ENCODE measurements at regions not wholly inside any gene's neighbourhood (a gene's known extent, or its start where the extent isn't known, plus 50 kb on each side); places are given as distances from the start of the nearest gene placed in this dataset.

DNA sequence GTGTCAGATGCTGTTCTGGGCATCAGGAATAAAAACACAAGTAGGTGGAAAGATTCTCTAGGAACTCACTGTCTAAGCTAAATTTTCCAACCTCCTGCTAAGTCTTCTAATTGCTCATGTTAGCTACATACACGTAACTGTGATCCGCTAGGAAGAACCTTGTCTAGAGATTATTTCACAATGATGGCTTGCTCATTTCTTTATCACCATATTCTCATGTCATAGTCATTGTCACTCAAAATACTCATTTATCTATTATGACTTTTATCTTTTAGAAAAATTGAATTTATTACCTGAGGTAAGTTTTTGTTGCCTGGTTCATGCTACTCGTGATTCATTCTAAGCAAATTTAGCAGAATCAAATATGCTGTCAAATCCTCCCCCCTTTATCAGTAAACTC lies 1402.4 kb upstream of the FLRT2 start:
- DNase-seq: no peak
- TF ChIP-seq POLR2A (IDR thresholded peaks at IDR 0.05; ENCODE audit: low read length): no peak
- no peak for TF ChIP-seq GATA1 (IDR thresholded peaks at IDR 0.05; ENCODE audit: low read depth, low read length)

DNA sequence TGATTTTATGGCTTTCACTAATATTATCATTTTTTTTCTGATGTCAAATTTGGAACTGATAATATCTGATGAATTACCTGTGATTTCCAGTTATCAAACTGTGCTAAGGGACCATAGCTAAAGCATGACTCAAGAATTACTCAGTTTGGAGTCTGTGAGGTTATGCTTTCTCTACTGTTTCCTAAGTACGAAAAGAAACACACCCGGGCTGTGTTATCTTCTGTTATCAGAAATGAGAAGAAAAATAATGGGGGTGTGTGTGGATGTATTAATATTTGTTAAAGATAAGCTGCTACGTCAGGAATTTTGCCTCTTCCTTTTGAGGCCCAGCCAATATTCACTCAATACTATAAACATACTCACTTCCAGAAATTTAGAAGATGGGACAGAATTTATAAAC lies 1401.9 kb upstream of the FLRT2 start:
- DNase-seq: no peak
- no peak for TF ChIP-seq GATA1 (IDR thresholded peaks at IDR 0.05; ENCODE audit: low read depth, low read length)
- TF ChIP-seq POLR2A (IDR thresholded peaks at IDR 0.05; ENCODE audit: low read length): no peak

DNA sequence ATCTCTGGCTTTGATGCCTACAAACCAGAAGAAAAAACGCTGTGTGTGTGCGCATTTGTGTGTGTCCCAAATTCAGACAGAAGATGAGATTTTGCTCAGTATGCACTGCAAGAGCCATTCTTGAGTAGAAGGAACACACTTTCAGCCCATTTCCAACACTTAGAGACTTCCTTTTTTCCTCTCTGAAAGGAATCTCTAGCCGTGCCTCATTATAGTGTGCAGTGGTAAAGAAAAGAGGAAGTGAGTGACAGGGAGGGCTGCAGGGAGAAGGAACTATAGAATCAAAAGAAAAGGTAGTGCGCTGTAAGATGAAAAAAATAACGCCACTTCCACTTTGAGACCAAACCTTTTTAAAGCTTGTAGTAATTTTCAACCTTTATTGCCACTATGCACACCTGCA lies 1400.9 kb upstream of the FLRT2 start:
- TF ChIP-seq POLR2A (IDR thresholded peaks at IDR 0.05; ENCODE audit: low read length) (no peak), GATA1 (IDR thresholded peaks at IDR 0.05; ENCODE audit: low read depth, low read length) (no peak)
- no peak for DNase-seq

DNA sequence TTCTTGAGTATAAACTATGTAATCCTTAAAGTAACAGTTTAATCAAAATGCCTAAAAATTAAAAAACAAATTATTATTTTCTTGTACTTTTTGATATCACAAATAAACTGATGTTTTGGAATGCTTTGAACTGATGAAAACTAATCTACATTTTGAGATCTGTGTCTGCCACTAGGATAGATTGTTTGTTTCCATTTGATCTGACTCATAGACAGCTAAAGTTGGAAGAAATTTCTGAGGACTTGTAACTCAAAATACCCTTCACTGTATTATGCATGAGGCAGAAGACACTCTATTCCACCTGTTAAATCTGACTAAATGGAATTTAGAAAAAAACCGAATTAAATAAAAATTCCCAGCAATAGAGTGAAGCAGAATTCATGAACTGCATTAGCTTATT lies 1400.0 kb upstream of the FLRT2 start:
- TF ChIP-seq GATA1 (IDR thresholded peaks at IDR 0.05; ENCODE audit: low read depth, low read length) (no peak), POLR2A (IDR thresholded peaks at IDR 0.05; ENCODE audit: low read length) (no peak)
- DNase-seq: no peak

DNA sequence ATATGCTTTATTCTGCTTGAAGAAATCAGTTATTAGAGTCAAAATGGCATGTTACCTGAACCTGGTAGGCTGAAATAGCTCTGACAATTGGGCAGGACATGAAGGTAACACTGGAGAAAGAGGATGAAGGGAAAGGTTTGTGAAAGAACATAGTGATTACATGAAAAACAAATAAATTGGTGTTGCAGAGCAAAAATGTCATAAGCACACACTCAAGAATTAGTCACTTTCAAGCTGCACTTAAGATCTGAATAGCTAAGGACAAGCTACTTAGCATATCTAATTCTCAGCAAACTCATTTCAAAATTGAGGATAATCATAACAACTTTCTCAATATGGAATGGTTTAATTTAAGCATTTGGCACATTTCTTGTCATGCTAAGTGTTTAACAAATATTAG lies 1398.0 kb upstream of the FLRT2 start:
- TF ChIP-seq GATA1 (IDR thresholded peaks at IDR 0.05; ENCODE audit: low read depth, low read length) (no peak), POLR2A (IDR thresholded peaks at IDR 0.05; ENCODE audit: low read length) (no peak)
- no peak for DNase-seq

DNA sequence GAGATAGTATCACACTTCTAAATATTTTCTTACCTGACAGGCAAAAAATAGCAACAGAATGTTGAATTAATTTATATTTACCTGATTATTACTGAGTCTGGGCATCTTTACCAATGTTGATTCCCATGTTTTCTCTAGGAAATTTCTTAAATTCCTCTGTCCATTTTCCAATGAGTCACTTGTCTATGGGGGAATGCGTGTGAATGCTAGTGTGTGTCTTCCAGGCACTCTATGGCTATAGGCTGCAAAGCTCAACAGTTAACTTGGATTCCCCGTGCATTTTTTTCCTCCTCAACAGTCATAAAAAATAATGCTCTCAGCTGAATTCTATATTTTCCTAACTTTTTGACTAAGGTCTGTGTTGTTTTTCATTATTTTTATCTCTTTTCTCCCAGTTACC lies 1385.8 kb upstream of the FLRT2 start:
- TF ChIP-seq GATA1 (IDR thresholded peaks at IDR 0.05; ENCODE audit: low read depth, low read length) (no peak), POLR2A (IDR thresholded peaks at IDR 0.05; ENCODE audit: low read length) (no peak)
- DNase-seq: no peak

DNA sequence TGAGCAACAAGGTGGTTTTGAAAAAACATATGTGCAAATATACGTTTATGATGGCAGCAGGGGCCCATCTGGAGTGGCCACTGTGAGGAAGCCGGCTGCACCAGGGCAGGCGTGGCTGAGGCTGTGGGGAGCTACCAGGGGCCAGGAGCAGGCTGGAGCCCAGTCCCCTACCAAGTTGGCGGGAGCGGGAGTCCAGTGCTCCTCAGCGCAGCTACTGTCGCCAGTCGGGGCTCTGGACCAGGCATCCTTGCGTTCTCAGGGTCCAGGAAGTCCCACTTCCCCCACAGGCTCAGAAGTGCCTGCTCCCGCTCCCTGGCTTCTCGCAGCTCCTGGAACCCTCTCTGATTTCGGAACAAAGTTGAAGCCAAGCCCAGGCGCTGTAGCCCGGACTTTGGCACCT lies 1377.5 kb upstream of the FLRT2 start:
- DNase-seq: no peak
- TF ChIP-seq POLR2A (IDR thresholded peaks at IDR 0.05; ENCODE audit: low read length) (no peak), GATA1 (IDR thresholded peaks at IDR 0.05; ENCODE audit: low read depth, low read length) (no peak)

DNA sequence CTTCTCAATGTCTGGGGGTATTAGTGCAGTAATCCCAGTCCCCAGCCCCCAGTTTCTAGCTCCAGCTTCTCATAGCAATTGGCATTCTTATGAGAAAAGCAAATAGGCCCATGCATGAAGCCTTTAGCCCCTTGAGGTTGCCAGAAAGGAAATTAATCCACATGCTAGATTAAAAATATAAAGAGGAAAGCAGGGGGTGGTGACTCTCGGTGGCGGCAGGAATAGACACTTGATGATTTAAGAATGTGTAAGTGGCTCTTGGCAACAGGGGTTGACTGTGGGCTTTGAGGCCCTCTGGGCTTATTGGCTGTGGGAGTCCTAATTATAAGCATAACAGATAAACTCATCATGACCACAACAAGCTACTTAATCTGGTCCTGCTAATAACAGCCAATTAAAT lies 1367.3 kb upstream of the FLRT2 start:
- TF ChIP-seq GATA1 (IDR thresholded peaks at IDR 0.05; ENCODE audit: low read depth, low read length) (no peak), POLR2A (IDR thresholded peaks at IDR 0.05; ENCODE audit: low read length) (no peak)
- DNase-seq: no peak

DNA sequence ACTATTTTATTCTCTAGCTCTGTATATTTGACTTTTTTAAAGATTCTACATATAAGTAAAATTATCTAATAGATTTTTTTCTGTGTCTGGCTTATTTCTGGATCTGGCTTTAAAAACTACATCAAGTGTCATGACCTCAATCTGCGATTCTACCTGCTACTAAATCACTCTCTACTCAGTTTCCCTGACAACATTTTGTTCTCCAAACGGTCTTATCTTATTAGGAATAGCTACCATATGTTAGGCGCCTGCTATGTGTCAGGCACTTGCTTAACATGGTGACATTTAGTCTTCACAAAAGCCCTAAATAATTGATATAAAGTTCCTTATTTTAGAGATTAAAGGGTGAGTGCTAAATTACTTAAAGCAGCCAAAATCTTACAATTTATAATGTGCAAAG lies 1362.9 kb upstream of the FLRT2 start:
- no peak for DNase-seq
- TF ChIP-seq POLR2A (IDR thresholded peaks at IDR 0.05; ENCODE audit: low read length) (no peak), GATA1 (IDR thresholded peaks at IDR 0.05; ENCODE audit: low read depth, low read length) (no peak)

DNA sequence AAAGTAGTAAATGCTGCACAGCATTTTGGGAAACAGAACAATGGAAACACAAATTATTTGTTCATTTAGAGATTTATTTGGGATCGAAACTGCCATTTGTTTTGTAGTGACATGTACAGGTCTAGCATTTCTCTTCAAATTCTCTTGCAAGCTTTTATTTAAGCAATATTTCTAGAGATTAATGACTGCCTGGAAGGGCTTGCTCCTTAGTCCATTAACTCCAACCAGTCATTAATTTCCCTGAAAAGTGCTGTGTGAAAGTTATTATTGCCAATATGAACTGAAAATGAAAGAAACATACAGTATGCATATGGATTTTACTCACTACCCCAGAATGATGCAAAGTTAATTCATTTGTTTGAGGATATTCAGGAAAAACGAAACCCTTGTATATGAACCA lies 1349.6 kb upstream of the FLRT2 start:
- DNase-seq: no peak
- TF ChIP-seq GATA1 (IDR thresholded peaks at IDR 0.05; ENCODE audit: low read depth, low read length) (no peak), POLR2A (IDR thresholded peaks at IDR 0.05; ENCODE audit: low read length) (no peak)

DNA sequence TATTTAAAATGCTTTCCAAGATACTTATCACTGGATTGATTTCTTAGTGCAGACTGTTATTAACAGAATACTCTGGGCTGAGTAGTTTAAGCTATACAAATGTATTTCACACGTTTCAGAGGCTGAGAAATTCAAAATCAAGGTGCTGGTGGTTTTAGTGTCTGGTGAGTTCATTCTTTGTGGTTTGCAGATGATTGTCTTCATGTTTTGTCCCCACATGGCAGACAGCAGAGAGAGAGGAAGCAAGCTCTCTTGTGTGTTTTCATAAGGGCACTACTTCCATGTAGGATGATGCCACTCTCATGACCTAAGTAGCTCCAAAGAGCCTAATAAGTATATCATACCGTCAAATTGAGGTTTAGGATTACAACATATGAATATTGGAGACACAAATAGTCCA lies 1348.9 kb upstream of the FLRT2 start:
- DNase-seq: no peak
- TF ChIP-seq POLR2A (IDR thresholded peaks at IDR 0.05; ENCODE audit: low read length) (no peak), GATA1 (IDR thresholded peaks at IDR 0.05; ENCODE audit: low read depth, low read length) (no peak)

DNA sequence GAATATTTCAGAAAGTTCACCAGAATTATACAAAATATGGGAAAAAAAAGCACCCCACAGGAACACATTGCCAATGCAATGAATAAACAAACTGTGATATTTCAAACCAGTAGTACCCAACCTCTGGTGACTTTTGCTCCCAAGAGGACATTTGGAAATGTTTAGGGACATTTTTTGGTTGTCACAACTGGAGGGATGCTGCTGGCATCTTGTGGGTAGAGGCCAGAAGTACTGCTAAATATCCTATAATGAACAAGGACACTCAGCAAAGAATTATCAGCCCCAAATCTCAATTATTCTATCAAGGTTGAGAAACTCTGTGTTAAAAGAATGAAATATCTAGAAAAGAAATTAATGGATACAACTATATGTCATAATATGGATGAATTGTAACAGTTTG lies 1334.4 kb upstream of the FLRT2 start:
- TF ChIP-seq POLR2A (IDR thresholded peaks at IDR 0.05; ENCODE audit: low read length) (no peak), GATA1 (IDR thresholded peaks at IDR 0.05; ENCODE audit: low read depth, low read length) (no peak)
- DNase-seq: no peak

DNA sequence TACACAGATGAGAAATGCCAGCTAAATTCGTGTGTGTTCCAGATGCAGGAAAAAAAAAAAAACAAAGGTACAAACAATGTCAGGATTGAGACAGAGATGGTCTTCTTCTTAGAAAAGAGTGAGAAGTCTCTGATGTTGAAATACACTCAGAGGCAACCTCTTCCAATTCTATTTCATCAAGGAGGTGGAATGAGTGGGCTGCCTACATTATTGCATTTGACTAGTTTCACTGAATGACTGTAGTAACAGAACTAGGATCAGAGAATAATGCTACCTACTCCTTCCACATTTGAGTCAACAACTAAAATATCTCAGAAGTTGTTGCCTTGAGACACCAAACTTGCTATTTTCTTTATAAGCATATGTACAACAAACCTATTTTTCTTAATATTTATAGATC lies 1332.2 kb upstream of the FLRT2 start:
- no peak for TF ChIP-seq POLR2A (IDR thresholded peaks at IDR 0.05; ENCODE audit: low read length)
- TF ChIP-seq GATA1 (IDR thresholded peaks at IDR 0.05; ENCODE audit: low read depth, low read length): no peak
- DNase-seq: no peak

DNA sequence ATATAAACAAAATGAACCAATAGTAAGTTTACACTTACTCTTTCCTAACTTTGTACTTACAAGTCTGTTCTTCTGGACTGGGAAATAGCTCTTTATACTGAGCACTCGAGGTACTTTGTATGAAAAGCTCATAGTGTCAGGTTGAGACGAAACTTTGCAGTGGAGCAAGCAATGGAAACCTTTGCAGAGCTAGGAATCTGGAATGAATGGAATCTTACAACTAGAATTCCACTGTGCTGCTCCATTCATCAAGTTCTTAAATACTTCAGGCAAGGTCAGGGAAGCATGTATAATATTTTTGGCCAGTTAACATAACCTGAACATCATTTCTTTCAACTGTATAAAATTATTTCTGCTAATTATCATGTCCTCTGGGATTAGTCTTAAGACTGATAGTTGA lies 1327.5 kb upstream of the FLRT2 start:
- TF ChIP-seq POLR2A (IDR thresholded peaks at IDR 0.05; ENCODE audit: low read length) (no peak), GATA1 (IDR thresholded peaks at IDR 0.05; ENCODE audit: low read depth, low read length) (no peak)
- no peak for DNase-seq

DNA sequence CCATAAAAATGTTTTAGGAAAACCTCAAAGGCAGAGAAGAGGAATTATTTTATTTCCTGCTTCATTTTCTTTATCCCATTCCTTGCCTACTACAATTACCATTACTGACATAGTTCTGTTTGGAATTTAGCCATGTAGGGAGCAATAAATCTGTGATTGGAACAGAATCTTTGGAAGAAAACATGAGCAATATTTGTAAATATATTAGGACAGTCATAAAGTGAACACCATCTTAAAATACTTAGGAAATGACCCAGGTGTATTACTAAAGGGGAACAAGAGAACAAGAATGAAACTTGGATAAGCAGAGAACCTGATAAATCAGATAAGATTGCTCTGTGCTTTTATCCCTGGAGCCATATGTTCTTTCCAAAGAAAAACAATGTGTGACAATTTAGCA lies 1326.0 kb upstream of the FLRT2 start:
- TF ChIP-seq POLR2A (IDR thresholded peaks at IDR 0.05; ENCODE audit: low read length): no peak
- no peak for DNase-seq

DNA sequence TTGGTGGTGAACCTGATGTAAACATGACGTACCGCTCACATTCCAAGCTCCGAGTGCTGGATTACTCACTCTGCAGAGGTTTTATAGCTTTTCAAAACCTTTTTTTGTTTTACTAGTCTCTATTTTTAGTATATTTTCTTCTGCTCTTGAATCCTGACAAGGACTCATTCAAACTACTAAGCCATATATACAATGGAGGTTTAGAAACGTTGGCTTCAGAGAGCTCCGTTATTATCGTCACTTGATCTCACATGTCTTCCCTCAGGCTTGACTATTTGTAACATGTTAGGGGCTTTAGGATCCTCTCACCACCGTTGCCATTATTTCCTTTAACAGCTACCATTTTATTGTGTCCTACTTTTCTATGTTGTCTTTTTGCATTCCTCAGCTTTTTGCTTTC lies 1321.5 kb upstream of the FLRT2 start:
- no peak for DNase-seq
- no peak for TF ChIP-seq GATA1 (IDR thresholded peaks at IDR 0.05; ENCODE audit: low read depth, low read length)
- no peak for TF ChIP-seq POLR2A (IDR thresholded peaks at IDR 0.05; ENCODE audit: low read length)

Measured in erythroblast (primary cell).